K562 (cell line): ENCODE measurements at regions not wholly inside any gene's neighbourhood (a gene's known extent, or its start where the extent isn't known, plus 50 kb on each side); places are given as distances from the start of the nearest gene placed in this dataset.

Source experiments
- BMI1 ChIP-seq: fragments of 150-350 bp; IDR thresholded peaks from 2 replicates; pipeline ENCODE4 v1.6.1; 2014; ENCODE audit warnings: low read length
- KLF13 ChIP-seq: fragments of 450-650 bp; IDR thresholded peaks from 2 replicates; pipeline ENCODE4 v1.6.1; 2016; ENCODE audit warnings: missing genetic modification characterization, low read depth, mild to moderate bottlenecking, missing compliant biosample characterization, moderate library complexity, borderline replicate concordance
- RBM39 ChIP-seq: fragments of 200-400 bp; formaldehyde crosslinking; optimal IDR thresholded peaks from 2 replicates; pipeline ENCODE3; 2018; ENCODE audit warnings: low read depth, low read length
- ZNF79 ChIP-seq: fragments of 250-450 bp; sonication (Bioruptor Pico); IDR thresholded peaks from 2 replicates; pipeline ENCODE4 v1.4.0; 2020; ENCODE audit warnings: low read depth, mild to moderate bottlenecking, moderate library complexity
- TF ChIP-seq, protein P1 (sequence below): fragments of 450-650 bp; IDR thresholded peaks from 2 replicates; pipeline ENCODE4 v1.6.1; 2016; ENCODE audit warnings: mild to moderate bottlenecking, moderate library complexity

DNA sequence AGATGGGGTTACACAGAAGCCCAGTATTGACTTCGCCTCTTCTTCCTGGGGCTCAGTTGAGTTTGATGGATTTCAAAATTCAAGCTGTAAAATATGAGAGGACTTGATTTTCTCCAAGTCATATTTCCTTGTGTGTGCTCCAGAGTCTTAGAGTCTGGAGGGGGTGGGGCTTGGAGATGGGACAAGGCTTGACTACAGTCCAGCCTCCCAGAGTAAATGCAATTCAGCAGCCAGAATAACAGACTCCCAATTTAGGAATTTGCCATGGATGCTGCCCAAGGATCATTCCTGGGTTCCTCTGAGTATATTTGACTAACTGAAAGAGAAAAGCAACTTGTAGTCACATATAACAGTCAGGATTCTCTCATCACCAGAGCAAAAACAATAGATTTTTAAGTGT, 53.7 kb upstream of the RBPJ start (continued):
- TF ChIP-seq, protein P1, sequence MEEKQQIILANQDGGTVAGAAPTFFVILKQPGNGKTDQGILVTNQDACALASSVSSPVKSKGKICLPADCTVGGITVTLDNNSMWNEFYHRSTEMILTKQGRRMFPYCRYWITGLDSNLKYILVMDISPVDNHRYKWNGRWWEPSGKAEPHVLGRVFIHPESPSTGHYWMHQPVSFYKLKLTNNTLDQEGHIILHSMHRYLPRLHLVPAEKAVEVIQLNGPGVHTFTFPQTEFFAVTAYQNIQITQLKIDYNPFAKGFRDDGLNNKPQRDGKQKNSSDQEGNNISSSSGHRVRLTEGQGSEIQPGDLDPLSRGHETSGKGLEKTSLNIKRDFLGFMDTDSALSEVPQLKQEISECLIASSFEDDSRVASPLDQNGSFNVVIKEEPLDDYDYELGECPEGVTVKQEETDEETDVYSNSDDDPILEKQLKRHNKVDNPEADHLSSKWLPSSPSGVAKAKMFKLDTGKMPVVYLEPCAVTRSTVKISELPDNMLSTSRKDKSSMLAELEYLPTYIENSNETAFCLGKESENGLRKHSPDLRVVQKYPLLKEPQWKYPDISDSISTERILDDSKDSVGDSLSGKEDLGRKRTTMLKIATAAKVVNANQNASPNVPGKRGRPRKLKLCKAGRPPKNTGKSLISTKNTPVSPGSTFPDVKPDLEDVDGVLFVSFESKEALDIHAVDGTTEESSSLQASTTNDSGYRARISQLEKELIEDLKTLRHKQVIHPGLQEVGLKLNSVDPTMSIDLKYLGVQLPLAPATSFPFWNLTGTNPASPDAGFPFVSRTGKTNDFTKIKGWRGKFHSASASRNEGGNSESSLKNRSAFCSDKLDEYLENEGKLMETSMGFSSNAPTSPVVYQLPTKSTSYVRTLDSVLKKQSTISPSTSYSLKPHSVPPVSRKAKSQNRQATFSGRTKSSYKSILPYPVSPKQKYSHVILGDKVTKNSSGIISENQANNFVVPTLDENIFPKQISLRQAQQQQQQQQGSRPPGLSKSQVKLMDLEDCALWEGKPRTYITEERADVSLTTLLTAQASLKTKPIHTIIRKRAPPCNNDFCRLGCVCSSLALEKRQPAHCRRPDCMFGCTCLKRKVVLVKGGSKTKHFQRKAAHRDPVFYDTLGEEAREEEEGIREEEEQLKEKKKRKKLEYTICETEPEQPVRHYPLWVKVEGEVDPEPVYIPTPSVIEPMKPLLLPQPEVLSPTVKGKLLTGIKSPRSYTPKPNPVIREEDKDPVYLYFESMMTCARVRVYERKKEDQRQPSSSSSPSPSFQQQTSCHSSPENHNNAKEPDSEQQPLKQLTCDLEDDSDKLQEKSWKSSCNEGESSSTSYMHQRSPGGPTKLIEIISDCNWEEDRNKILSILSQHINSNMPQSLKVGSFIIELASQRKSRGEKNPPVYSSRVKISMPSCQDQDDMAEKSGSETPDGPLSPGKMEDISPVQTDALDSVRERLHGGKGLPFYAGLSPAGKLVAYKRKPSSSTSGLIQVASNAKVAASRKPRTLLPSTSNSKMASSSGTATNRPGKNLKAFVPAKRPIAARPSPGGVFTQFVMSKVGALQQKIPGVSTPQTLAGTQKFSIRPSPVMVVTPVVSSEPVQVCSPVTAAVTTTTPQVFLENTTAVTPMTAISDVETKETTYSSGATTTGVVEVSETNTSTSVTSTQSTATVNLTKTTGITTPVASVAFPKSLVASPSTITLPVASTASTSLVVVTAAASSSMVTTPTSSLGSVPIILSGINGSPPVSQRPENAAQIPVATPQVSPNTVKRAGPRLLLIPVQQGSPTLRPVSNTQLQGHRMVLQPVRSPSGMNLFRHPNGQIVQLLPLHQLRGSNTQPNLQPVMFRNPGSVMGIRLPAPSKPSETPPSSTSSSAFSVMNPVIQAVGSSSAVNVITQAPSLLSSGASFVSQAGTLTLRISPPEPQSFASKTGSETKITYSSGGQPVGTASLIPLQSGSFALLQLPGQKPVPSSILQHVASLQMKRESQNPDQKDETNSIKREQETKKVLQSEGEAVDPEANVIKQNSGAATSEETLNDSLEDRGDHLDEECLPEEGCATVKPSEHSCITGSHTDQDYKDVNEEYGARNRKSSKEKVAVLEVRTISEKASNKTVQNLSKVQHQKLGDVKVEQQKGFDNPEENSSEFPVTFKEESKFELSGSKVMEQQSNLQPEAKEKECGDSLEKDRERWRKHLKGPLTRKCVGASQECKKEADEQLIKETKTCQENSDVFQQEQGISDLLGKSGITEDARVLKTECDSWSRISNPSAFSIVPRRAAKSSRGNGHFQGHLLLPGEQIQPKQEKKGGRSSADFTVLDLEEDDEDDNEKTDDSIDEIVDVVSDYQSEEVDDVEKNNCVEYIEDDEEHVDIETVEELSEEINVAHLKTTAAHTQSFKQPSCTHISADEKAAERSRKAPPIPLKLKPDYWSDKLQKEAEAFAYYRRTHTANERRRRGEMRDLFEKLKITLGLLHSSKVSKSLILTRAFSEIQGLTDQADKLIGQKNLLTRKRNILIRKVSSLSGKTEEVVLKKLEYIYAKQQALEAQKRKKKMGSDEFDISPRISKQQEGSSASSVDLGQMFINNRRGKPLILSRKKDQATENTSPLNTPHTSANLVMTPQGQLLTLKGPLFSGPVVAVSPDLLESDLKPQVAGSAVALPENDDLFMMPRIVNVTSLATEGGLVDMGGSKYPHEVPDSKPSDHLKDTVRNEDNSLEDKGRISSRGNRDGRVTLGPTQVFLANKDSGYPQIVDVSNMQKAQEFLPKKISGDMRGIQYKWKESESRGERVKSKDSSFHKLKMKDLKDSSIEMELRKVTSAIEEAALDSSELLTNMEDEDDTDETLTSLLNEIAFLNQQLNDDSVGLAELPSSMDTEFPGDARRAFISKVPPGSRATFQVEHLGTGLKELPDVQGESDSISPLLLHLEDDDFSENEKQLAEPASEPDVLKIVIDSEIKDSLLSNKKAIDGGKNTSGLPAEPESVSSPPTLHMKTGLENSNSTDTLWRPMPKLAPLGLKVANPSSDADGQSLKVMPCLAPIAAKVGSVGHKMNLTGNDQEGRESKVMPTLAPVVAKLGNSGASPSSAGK: no peak
- no peak for TF ChIP-seq ZNF79 (CRISPR knock-in tag)
- TF ChIP-seq BMI1: no peak
- no peak for TF ChIP-seq RBM39
- no peak for TF ChIP-seq KLF13 (tag)
